ACHN (cell line): ENCODE measurements at regions not wholly inside any gene's neighbourhood (a gene's known extent, or its start where the extent isn't known, plus 50 kb on each side); places are given as distances from the start of the nearest gene placed in this dataset.
A peak's percentile ranks its signal among the peaks of the same experiment; 100 is the strongest.

Source experiments
- DNase-seq: peaks from one replicate; pipeline ENCODE4 v3.0.0-alpha.2; 2015
- in situ Hi-C: cut with HindIII; loops from 2 replicates; pipeline ENCODE4 v1.10.0; 2017; ENCODE audit warnings: low sequenced_read_pairs, low pct_ligation_motif_present, low pct_unique_long_range_greater_than_20kb

DNA sequence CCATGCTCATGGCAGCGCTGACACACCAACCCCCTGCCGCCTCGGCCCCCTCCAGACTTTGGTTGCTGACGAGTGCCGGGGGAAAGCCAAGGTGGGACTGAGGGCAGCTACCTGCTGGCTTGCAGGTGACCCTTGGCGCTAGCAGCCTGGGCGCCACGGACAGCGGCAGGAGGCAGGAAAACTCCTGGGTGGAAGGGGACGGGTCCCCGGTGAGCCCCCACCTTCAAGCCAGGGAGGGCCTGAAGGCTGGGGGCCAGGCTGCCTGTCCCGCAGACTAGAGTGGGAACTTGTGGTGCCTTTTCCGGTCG lies 226.7 kb downstream of the OTOR start:
- in situ Hi-C loops: no loop called here
- DNase-seq: no peak

DNA sequence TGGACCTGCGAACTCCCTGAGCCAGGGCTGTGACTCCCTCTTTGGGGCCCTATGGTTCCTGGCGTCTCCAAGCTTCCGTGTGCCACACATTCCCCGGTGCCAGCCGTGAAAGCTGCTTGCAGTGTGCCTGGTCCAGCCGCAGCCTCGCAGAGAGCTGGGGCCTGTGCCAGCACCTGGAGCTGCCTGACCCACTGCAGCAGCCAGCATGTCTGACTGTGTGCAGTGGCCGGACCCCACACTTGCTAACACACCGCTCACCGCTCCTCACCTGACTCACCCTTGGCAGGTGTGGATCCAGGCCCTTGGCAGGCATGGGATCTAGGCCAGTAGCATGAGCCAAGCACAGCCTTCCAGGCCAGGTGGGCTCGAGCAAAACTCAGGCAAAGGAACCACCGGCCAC lies 227.5 kb downstream of the OTOR start:
- in situ Hi-C loops: no loop called here
- no peak for DNase-seq

DNA sequence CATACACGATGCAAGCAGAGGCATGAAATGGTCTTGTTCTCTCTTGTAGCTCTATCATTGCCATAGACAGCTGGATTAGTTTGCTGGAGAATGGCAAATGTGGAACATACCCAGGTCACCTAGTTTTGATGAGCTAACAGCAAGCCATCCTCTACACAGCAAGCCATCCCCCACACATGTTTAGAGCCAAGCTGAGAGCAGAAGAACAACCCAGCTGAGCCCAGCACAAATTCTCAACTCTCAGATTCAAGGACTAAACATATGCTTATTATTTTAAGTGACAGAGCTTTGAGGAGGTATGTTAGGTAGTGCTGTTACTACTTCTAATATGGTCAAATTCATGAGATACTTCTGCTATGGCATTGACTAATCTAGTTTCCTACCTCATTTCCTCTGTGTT lies 230.3 kb downstream of the OTOR start:
- no peak for DNase-seq
- in situ Hi-C loops: no loop called here

DNA sequence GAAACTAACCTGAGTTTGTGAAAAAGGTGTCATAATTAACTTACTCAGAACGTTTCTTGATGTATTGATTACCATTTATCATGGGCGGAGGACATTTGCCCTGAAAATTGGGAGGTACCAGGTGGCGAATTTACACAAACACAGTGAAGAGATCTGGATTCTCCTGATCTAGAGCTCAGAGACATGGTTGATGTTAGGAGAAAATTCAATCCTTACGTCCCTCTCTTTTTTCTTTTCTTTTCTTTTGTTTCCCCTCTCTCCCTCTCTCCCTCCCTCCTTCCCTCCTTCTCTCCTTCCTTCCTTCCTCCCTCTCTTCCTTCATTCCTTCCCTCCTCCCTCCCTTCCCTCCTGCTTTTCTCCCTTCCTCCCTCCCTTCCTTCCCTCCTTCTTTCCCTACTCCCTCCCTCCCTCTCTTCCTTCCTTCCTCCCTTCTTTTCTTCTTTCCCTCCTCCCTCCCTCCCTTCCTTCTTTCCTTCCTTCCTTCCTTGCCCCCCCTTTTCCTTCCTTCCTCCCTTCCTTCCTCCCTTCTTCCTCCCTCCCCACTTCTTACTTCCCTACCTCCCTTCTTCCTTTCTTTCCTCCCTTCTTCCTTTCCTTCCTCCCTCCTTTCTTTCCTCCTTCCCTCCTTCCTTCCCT lies 234.1 kb downstream of the OTOR start:
- in situ Hi-C loops: no loop called here
- no peak for DNase-seq

DNA sequence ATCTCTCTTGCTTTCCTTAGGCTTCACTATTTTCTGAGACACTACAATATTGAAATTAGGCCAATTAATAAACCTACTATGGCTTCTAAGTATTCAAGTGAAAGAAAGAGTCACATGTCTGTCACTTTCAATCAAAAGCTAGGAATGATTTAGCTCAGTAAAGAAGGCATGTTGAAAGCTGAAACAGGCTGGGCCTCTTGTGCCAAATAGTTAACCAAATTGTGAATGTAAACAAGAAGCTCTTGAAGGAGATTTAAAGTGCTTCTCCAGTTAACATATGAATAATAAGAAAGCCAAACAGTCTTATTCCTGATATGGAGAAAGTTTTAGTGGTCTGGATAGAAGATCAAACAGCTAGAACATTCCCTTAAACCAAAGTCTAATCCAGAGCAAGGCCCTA lies 236.3 kb downstream of the OTOR start:
- in situ Hi-C loops: no loop called here
- no peak for DNase-seq

DNA sequence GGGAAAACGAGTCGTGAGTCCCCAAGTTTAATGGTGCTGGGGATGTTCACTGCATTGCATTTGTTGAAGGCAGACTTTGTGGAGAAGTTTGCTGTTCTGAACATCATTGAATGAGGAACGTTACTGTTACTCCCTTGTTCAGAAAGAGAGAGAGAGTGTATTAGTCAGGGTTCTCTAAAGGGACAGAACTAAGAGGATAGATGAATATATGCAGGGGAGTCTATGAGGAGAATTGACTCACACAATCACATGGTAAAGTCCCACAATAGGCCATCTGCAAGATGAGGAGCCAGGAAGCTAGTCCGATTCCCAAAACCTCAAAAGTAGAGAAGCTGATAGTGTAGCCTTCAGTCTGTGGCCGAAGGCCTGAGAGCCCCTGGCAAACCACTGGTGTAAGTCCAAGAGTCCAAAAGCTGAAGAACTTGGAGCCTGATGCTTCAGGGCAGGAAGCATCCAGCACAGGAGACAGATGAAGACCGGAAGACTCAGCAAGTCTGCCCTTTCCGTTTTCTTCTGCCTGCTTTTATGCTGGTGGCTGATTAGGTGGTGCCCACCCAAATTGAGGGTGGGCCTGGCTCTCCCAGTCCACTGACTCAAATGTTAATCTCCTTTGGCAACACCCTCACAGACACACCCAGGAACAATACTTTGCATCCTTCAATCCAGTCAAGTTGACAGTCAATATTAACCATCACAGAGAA lies 223.5 kb upstream of the PCSK2 start:
- in situ Hi-C loops: no loop called here
- no peak for DNase-seq

DNA sequence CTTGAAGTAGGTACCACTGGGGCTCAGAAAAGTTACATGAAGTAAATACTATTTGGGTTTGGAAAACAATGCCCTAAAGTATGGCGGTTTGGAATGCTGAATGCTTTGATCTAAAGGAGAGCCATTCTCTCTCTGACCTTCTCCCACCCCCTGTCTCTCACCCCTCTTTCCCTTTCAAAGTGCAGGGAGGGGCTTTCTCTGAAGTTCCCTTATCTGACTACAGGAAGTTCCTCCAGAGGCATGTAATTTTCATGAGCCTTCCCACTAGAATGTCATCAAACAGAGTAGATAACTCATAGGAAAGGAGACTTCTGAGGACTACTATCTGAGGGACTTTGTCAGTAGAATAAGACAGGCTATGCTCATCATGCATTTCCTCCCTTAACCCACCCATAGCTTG lies 216.7 kb upstream of the PCSK2 start:
- no peak for DNase-seq
- in situ Hi-C loops: no loop called here

DNA sequence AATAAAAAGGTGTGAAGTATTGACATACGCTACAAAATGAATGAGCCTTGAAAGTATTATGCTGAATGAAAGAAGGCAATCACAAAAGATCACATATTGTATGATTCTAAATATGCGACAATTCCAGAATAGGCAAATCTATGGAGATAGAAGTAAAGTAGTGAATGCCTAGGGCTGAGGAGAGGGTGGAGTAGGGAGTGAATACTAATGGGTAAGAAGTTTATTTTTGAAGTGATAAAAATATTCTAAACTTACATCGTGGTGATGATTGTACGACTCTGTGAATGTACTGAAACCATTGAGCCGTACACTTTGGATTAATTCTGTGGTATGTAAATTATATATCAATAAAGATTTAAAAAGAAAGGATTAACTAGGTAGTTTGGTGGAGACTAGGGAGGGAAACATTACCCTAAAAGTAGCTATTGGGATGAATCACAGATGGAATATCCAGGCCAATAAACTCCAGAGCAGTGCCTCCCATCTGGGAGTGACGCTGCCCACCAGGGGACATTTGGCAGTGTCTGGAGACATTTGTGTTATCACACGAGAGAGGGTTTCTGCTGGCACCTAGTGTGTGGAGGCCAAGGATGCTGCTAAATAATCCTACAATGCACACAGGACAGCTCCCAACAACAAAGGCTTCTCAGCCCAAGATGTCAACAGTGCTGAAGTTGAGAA lies 214.2 kb upstream of the PCSK2 start:
- no peak for DNase-seq
- in situ Hi-C loops: no loop called here

DNA sequence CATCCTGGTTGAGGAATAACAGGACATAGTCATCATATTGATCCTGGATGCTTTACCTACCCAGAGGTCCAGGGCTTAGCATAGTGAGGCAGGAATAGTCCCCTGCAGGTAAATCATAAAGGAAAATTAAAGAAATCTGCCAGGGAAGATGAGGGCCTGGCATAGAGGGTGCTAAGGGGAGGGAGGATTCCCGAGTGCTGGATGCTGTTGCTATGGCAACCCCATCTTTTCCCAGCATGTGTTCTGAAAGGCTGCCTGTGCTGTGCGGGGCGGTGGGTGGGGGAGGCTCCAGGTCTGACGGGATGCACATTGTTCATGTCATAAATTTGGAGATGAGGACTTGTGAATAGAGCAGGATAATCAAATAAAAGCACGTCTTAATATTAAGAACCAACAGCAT lies 212.6 kb upstream of the PCSK2 start:
- in situ Hi-C loops: no loop called here
- DNase-seq: no peak

DNA sequence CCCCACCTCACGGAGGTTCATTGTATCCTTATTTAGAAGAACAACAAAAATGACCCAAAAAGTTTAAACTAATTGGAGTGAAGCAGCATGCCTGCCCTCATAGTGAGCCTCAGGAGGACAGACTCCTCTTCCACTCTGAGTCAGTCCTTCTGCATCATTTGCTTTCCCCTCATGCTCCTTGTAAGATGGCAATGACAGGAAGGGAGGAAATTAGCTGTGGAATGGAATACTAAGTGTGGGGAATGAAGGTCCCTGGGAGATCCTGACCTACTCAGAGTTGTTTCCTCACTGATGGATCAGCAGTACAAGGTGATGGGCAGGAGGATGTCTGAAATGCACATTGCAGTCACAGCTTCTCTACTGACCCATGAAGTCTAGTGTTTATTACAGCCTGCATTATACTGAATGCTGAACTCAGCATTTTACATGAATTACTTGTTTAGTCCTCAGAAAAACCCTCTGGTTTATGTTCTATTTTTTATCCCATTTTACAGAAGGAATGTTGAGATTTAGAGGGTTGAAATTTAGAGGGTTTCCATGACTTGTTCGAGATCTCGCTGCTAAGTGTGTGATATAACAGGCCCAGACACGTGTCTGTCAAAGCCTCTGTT lies 212.0 kb upstream of the PCSK2 start:
- DNase-seq: no peak
- in situ Hi-C loops: no loop called here

DNA sequence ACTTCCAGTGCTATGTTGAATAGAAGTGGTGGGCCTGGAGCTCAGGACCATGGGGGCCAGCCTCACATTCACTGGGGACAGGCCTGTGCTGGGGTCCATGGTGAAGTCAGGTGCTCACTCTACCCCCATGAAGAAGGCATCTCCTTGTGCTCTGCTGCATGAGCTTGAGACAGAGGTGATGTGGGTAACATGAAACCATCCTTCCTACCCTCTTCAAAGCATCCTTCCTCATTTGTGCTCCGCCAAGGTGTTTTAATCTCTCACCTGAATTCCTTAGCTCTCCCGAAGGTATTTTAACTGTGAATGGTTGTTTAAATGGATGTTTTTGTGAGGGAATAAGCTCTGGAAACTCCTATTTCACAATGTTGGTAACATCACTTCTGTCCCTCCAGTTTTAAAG lies 209.6 kb upstream of the PCSK2 start:
- in situ Hi-C loops: no loop called here
- no peak for DNase-seq

DNA sequence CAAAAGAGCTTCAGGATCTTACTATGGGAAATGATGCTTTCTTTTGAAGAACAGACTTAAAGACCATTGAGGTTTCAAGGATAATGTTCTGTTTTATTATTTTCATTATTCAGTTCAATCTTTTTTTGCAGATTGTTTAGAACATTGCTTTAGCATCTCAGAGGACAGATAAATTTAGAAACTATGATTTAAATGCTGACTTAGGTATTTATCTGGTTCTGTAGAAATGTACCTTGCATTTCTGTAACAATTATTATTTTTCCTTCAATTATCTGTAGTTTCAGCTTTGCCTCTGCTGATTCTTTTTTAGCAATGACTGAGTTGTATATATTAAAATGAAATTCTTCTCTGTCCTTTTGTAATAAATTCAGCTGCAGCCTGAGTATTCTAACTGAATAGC lies 205.4 kb upstream of the PCSK2 start:
- no peak for DNase-seq
- in situ Hi-C loops: no loop called here

DNA sequence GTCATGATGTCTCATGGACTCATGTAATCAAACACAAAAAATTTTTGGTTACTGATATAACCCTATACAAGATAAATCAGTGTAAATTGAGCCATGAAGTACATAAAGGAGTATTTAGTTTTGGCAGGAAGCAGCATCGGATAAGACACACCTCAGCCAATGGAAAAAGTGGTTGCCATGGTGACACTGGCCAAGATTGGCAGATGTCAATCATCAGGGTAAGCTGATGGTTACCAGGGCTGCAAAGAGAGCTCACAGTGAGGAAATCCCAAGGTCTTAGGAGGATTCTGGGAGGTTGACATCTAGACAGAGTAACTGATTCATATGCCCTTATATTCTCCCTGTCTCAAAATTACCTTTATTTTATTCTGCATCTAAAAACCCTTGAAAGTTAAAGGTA lies 203.8 kb upstream of the PCSK2 start:
- no peak for DNase-seq
- in situ Hi-C loops: no loop called here

DNA sequence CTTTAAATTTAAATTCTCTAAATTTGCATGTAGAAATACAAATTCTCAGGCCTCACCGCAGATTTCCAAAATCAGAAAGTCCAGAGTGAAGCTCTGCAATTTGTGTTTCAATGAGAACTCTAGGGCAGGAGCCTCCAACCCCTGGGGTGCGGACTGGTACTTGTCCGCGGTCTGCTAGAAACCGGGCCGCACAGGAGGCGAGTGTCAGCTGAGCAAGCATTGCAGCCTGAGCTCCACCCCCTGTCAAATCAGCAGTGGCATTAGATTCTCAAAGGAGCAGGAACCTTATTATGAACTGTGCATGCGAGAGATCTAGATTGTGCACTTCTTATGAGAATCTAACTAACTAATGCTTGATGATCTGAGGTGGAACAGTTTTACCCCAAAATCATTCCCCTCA lies 203.0 kb upstream of the PCSK2 start:
- in situ Hi-C loops: no loop called here
- DNase-seq: no peak

DNA sequence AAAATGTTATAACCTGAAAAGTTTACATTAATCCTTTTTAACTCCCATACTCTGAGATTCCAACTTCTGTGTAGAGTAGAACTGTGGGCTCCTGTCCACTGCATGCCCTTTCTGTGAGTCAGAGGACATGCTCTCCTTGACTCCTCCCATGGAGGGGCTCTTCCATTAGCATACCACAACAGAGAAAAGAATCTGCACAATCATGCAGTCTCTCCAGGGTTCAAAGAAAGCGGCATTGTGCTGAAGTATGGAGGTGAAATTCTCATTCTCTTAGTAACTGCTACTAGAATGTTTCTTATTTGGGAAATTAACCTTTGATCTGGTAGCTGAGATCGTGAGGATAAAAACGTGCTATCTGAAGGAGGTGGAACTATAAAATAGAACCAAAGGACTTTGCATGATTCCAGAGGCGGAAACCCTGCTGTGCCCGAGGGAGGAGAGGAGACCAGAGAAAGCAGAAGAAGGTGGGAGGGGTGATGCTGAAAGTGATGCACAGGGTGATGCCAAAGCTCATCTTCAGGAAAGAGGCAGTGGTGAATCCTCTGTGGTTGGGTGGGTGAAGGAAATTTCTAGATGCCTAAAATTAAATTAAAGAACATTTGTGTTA lies 202.2 kb upstream of the PCSK2 start:
- peak; percentile 51 for DNase-seq
- in situ Hi-C loops: no loop called here

DNA sequence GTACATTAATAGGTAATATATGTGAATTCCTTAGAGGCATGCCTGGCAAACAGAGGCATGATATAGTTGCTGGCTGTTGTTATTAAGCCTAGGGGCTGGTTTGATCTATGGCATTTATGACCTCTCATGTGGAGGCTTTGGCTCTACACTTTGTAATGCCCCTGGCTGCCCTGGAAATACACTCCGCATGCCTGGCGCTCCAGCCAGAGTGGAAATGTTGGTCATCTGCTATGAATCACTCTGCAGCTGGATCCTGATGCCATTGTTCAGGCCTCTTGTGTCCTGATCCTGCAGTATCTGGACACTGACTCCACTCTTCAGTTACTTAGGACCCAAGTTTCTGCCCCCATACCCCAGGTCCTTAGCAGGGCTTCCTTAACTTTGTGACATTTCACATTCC lies 200.5 kb upstream of the PCSK2 start:
- no peak for DNase-seq
- in situ Hi-C loops: no loop called here

DNA sequence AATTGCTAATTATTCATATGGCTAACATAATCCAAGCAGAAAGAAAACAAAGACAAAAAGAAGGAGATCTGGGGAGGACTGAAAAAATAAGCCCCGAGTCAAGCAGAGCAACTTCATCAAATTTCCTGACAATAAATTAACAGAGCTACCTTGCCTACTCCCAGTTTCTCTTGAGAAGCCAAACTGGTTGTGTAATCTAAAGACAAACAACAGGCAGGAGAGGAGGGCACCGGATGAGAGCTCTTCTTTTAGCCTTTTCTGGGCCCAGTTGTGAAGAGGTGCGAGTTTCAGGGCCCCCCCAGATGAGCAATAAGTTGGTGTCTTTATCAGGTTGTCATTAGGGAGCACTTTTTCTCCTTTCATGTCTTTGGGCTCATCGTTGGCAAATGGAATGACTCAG lies 197.1 kb upstream of the PCSK2 start:
- in situ Hi-C loops: no loop called here
- DNase-seq: no peak

DNA sequence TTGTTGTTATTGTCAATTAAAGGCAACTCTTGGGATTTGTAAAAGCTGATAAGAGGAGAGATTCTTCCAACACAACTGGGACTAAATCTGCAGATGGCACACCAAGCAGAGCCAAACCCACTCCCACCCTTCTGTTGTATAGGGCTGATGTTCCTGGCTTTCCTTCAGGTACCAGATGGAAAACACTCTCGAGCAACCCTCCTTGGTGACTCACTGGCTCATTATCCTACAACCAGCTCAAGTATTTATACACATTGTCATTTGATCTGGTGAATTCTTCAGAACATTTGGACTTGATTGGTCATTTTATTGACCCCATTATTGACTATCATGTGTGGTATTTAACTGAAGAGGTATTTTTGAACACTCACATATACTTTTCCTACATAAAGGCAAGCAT lies 190.3 kb upstream of the PCSK2 start:
- in situ Hi-C loops: no loop called here
- no peak for DNase-seq

DNA sequence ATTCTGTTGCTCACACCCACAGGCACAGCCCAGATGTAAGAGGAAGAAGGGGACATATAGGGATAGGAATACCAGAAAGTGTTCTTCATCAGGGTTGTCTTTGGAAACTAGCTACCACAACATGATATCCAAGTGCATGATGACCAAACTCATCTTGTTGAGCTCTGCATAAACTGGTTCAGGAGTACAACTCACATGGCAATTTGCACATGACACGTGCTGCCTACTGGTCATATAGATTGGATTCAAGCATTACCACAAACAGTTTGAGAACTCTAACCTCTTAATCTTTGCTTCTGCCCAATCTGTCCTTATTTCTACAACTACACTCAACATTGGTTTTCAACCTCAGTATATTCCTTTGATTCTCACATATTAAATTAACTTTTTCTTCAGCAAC lies 184.7 kb upstream of the PCSK2 start:
- in situ Hi-C loops: no loop called here
- DNase-seq: no peak

DNA sequence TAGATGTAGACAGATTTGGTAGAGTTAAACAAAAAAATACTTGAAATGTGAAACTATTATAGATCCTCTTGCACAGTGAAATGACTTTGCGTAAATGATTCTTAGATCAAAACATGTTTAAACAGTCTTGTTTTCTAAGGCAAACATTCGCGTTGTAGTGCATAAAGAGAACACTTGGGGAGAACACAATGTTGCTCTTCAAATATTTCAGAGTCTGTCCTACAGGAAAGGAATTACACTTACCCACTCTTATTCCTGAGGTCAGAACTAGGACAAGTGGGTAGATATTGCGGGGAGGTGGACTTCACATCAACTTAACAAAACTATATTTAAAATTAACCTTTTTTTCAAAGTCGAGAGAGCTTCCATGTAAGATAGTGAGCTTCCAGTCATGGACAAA lies 183.5 kb upstream of the PCSK2 start:
- in situ Hi-C loops: no loop called here
- no peak for DNase-seq
